Immature natural killer cell (primary cell): ENCODE measurements at regions not wholly inside any gene's neighbourhood (a gene's known extent, or its start where the extent isn't known, plus 50 kb on each side); places are given as distances from the start of the nearest gene placed in this dataset.

Source experiments
- DNase-seq, 3 donors: peaks; one replicate each; pipeline ENCODE4 v3.0.0; 2022; ENCODE audit warnings: mixed read lengths in 1 of 3
- H3K27ac Mint-ChIP-seq, 6 donors: one replicate each; pipeline ENCODE4 v1.8.0; 2020; ENCODE audit warnings: mixed read lengths in 6 of 6, mild to moderate bottlenecking in 5 of 6, inconsistent platforms in 4 of 6, moderate library complexity in 3 of 6
- H3K27me3 Mint-ChIP-seq, 3 donors: one replicate each; pipeline ENCODE4 v1.8.0; 2020 to 2021; ENCODE audit warnings: low read depth in 3 of 3, mild to moderate bottlenecking in 3 of 3, mixed read lengths in 3 of 3, moderate library complexity in 3 of 3, inconsistent platforms in 1 of 3
- H3K36me3 Mint-ChIP-seq, 3 donors: one replicate each; pipeline ENCODE4 v1.8.0; 2020; ENCODE audit warnings: mixed read lengths in 3 of 3, inconsistent platforms in 2 of 3, mild to moderate bottlenecking in 2 of 3
- H3K4me1 Mint-ChIP-seq, 2 donors: one replicate each; pipeline ENCODE4 v1.8.0; 2020; ENCODE audit warnings: inconsistent platforms in 2 of 2, mild to moderate bottlenecking in 2 of 2, mixed read lengths in 2 of 2, moderate library complexity in 1 of 2
- H3K4me3 Mint-ChIP-seq, 5 donors: one replicate each; pipeline ENCODE4 v1.8.0; 2020; ENCODE audit warnings: mild to moderate bottlenecking in 5 of 5, mixed read lengths in 5 of 5, inconsistent platforms in 3 of 5, moderate library complexity in 3 of 5
- H3K9me3 Mint-ChIP-seq, 6 donors: one replicate each; pipeline ENCODE4 v1.8.0; 2020; ENCODE audit warnings: mild to moderate bottlenecking in 6 of 6, mixed read lengths in 6 of 6, inconsistent platforms in 4 of 6, moderate library complexity in 3 of 6

DNA sequence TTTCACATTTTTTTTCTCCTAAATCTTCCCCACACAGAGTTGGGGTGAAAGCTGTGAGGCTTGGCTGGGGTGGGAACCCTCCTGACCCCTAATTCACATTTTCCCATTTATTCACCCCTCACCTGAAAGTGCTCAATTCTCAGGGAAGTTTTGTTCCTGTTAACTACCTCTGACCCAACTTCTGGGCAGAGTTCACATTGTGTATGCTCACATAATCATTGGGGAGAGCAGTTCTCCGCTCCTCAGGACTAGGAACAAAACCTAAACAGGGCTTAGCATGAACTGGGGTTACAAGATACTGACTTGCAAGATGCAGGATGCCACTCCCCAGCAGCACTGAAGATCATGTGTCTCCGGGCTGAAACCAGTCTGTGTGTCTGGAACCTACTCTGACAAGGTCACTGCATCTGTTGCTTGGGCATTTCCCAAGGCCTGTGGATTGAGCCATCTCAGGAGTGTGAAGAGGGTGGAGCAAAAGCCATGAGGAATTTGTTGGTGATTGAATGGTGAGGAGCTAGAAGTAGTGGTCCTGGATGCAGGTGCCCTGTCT, 258.1 kb upstream of the IGFBP3 start:
- Mint-ChIP-seq H3K9me3 (peaks cover 0 to 7% (median 0%) of the 10 kb centered on the region in 6 donors), H3K36me3 (no peaks in the 10 kb centered on the region), H3K4me3 (no peak overlapping the region), H3K27me3 (peaks cover 0 to 2% (median 0%) of the 10 kb centered on the region in 3 donors), H3K4me1 (no peaks in the 10 kb centered on the region), H3K27ac (no peak overlapping the region)
- DNase-seq, result no peak

DNA sequence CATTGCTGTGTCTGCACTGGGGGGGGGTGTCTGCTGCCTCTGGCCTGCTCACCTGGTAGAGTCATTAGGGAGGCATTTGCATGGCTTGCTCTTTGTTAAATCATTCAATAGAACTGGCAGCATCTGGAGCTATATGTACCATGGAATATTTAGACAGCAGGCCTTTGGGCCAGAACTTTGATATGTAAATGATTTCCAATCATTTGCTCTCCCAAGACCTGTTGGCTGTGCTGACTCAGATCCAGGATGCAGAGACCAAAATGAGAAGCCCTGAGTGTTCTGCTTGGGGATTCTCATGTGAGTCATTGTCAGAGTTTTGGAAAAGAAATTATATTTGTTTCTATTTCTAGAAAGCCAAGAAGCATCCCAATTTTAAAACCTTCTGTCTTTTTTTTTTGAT, 257.6 kb upstream of the IGFBP3 start:
- Mint-ChIP-seq H3K4me3 (no peak overlapping the region), H3K27me3 (peaks cover 0 to 2% (median 0%) of the 10 kb centered on the region in 3 donors), H3K27ac (no peak overlapping the region), H3K4me1 (no peaks in the 10 kb centered on the region), H3K36me3 (no peaks in the 10 kb centered on the region), H3K9me3 (peaks cover 0 to 7% (median 0%) of the 10 kb centered on the region in 6 donors)
- no peak for DNase-seq

DNA sequence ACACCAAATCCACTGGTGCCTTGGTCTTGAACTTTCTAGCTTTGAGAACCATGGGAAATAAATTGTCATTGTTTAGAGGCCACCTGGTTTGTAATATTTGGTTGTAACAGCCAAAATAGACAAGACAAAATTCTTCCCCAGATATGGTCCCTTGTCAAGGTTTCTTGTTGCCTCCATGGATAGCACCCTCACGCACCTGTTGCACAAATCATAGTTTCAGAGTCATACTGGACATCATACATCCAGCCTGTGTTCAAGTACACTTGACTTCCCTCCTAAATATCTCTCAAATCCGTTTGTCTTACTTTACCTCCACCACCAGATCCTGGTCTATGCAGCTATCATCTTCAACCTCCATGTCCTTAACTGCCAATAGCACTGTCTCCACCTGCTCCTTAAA, 256.7 kb upstream of the IGFBP3 start:
- Mint-ChIP-seq H3K4me3 (no peak overlapping the region), H3K27ac (no peak overlapping the region), H3K36me3 (no peaks in the 10 kb centered on the region), H3K4me1 (no peaks in the 10 kb centered on the region), H3K27me3 (peaks cover 0 to 2% (median 0%) of the 10 kb centered on the region in 3 donors), H3K9me3 (peaks cover 0 to 7% (median 0%) of the 10 kb centered on the region in 6 donors)
- DNase-seq, result no peak

DNA sequence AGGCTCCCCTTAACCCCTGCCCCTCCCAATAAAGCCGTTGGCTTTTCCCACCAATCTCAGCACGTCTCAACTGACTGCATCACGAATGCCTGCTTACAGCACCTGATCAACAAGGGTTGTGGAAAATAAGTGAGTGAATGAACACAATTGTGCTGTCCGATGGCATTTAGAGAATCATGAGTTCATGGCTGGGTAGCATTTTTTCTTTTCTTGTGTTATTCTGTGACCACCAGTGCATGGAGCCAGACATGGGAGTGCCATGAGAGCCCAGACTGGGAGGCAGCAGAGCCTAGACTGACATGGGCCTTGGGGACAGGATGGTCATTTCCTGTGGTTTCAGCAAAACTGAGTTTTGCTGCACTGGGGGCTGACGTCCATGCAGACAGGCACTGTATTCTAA, 254.1 kb upstream of the IGFBP3 start:
- DNase-seq, result no peak
- H3K27ac Mint-ChIP-seq, result no peak overlapping the region
- H3K27me3 Mint-ChIP-seq, result peaks cover 0 to 2% (median 0%) of the 10 kb centered on the region in 3 donors
- H3K36me3 Mint-ChIP-seq, result no peaks in the 10 kb centered on the region
- H3K4me1 Mint-ChIP-seq, result no peaks in the 10 kb centered on the region
- H3K4me3 Mint-ChIP-seq, result no peak overlapping the region
- H3K9me3 Mint-ChIP-seq, result peaks cover 0 to 7% (median 0%) of the 10 kb centered on the region in 6 donors

DNA sequence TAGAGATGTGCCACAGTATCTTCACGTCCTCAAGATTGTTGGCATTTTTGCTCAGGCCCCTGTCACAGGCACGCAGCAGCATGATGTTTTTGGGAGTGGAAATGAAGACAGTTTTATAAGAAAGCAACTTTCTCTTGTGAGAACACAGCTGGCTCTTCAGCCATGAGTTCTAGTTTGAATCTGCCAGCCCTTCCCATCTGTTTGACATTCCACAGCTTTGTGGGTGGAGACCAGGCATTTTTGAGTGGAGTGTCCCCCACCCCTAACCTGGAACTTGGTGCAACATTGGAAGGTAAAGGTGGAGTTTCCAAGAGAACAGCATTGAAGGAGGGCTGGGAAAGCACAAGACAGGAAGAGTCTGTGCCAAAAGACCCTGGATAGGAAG, 253.1 kb upstream of the IGFBP3 start:
- peaks cover 0 to 7% (median 0%) of the 10 kb centered on the region in 6 donors for H3K9me3 Mint-ChIP-seq
- no peaks in the 10 kb centered on the region for H3K36me3 Mint-ChIP-seq
- H3K4me1 Mint-ChIP-seq, result no peaks in the 10 kb centered on the region
- no peak overlapping the region for H3K27ac Mint-ChIP-seq
- no peaks in the 10 kb centered on the region for H3K27me3 Mint-ChIP-seq
- H3K4me3 Mint-ChIP-seq, result no peak overlapping the region
- no peak for DNase-seq

DNA sequence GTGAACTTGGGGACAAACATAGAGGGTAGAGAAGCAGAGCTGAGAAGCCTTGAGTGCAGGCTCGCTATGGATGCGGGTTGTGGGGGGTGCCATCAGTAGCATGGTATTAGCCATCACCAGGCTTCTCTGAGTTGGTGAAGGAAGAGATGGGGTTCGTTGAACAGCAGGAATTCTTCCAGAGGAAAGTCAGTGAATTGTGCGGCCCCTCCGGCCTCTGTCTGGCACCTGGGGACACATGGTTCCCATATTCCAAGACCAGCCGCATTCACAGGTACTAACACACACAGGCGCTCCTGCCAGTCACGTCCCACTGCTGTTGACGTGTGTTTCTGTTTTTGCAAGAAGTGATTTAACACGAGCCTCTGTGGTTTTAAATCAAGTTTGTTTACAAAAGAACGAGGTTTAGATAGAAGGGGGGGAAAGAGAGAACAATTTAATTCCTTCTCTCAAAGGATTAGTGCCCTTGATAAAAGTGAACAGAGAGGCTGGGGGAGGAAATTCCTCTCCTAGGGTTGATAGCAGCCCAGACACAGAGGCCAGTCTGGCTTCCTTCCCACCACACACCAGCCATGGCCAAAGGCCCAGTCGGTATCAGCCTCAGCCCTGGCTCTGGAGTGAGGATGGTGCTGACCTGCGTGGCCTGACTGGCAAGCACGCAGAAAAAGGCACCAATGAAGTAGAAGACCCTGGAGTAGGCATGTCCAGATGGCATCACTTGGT, 252.6 kb upstream of the IGFBP3 start:
- peaks cover 0 to 1% (median 0%) of the 10 kb centered on the region in 3 donors for H3K27me3 Mint-ChIP-seq
- peaks cover 0 to 7% (median 0%) of the 10 kb centered on the region in 6 donors for H3K9me3 Mint-ChIP-seq
- H3K4me1 Mint-ChIP-seq, result no peaks in the 10 kb centered on the region
- H3K27ac Mint-ChIP-seq, result no peak overlapping the region
- DNase-seq, result no peak
- no peaks in the 10 kb centered on the region for H3K36me3 Mint-ChIP-seq
- H3K4me3 Mint-ChIP-seq, result no peak overlapping the region

DNA sequence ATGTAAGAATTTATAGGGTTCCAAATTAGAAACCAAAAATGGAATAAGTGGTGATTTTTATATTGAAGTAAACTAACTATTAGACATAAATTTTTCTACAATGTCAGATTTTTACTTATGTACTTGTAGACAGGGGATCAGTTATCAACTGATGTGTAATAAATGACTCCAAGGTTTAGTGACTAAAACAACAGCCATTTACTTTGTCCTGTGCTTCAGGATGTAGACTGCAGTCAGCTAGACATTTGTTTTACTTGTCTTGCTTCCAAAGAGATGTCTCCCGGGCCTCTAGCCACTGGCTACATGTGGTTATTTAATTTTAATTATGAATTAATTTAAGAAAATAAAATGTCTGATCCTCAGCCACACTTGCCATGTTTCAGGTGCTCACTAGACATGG, 249.7 kb upstream of the IGFBP3 start:
- peaks cover 0 to 13% (median 0%) of the 10 kb centered on the region in 6 donors for H3K9me3 Mint-ChIP-seq
- no peak overlapping the region for H3K27ac Mint-ChIP-seq
- H3K27me3 Mint-ChIP-seq, result peaks cover 0 to 2% (median 1%) of the 10 kb centered on the region in 3 donors

DNA sequence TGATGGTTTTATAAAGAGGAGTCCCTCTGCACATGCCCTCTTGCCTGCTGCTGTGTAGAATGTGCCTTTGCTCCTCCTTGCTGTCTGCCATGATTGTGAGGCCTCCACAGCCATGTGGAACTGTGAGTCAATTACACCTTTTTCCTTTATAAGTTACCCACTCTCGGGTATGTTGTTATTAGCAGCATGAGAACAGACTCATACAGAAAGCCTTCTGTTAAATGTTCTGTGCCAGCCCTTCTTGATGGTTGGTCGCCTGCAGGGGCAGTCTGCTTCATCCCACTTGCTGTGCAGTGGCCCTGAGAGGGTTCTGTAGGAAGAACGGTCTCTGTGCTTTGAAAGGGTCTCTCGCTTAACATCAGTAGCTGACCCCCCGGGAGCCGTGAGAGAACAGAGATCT, 248.9 kb upstream of the IGFBP3 start:
- Mint-ChIP-seq H3K4me1 (no peaks in the 10 kb centered on the region), H3K9me3 (peaks cover 0 to 5% (median 0%) of the 10 kb centered on the region in 6 donors), H3K36me3 (no peaks in the 10 kb centered on the region), H3K27me3 (peaks cover 0 to 2% (median 1%) of the 10 kb centered on the region in 3 donors), H3K27ac (no peak overlapping the region), H3K4me3 (no peak overlapping the region)
- DNase-seq, result no peak

More for the DNA sequence above, 249.7 kb upstream of the IGFBP3 start:
- Mint-ChIP-seq H3K4me1 (no peaks in the 10 kb centered on the region), H3K36me3 (no peaks in the 10 kb centered on the region), H3K4me3 (no peak overlapping the region)
- DNase-seq, result no peak

DNA sequence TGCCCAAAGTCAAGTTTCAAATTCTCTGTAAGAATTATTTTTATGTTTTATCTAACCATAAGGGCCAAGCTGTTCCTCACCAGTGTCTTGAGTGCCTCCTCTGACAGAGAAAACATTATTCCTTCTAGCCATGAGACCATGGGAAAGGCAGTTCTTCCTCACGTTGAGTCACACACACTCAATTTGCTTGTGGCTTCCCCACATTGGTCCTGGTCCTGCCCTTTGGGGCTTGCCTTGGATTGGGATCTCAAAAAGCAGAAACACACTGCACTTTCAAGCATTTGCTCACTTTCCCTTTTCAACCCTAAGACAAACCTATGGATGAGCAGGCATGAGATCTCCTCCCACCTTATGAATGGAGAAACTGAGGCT, 248.3 kb upstream of the IGFBP3 start:
- H3K27ac Mint-ChIP-seq, result no peak overlapping the region
- peaks cover 0 to 5% (median 0%) of the 10 kb centered on the region in 6 donors for H3K9me3 Mint-ChIP-seq
- H3K4me3 Mint-ChIP-seq, result no peak overlapping the region
- no peak for DNase-seq
- no peaks in the 10 kb centered on the region for H3K4me1 Mint-ChIP-seq
- peaks cover 0 to 2% (median 1%) of the 10 kb centered on the region in 3 donors for H3K27me3 Mint-ChIP-seq
- H3K36me3 Mint-ChIP-seq, result no peaks in the 10 kb centered on the region

DNA sequence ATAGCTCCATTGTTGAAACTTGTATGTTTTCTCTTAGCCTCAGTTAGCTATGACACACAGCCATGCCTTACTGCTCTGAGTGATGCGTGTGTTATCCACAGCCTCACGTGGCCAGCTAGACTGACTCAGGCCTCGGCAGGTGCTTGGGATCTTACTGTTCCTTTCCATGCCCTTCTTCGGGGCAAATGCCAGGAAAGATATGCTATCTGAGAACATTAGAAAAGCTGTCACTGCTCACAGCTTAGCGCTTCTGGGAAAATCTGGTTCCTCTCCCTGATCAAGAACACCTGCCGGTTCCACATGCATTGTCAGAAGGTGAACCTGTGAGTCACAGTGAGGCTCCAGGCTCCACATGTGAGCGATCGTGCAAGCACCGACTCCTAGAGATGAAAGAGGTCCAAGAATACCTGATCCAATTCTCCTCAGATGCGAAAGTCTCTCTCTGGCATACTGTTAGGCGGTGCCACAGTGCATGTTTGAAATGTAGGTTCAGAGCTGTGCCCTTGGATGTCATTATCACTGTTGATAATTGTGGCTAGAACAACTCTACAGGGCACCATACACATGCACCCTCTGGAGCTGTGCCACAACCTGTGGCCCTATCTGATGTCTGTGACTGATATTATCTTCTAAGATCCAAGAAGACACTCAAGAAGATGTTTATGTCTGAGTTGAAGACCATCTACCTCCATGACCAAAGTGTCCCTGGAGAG, 247.8 kb upstream of the IGFBP3 start:
- no peaks in the 10 kb centered on the region for H3K36me3 Mint-ChIP-seq
- no peak for DNase-seq
- no peak overlapping the region for H3K27ac Mint-ChIP-seq
- peaks cover 0 to 2% (median 2%) of the 10 kb centered on the region in 3 donors for H3K27me3 Mint-ChIP-seq
- H3K9me3 Mint-ChIP-seq, result peaks cover 0 to 5% (median 0%) of the 10 kb centered on the region in 6 donors
- no peaks in the 10 kb centered on the region for H3K4me1 Mint-ChIP-seq
- H3K4me3 Mint-ChIP-seq, result no peak overlapping the region

DNA sequence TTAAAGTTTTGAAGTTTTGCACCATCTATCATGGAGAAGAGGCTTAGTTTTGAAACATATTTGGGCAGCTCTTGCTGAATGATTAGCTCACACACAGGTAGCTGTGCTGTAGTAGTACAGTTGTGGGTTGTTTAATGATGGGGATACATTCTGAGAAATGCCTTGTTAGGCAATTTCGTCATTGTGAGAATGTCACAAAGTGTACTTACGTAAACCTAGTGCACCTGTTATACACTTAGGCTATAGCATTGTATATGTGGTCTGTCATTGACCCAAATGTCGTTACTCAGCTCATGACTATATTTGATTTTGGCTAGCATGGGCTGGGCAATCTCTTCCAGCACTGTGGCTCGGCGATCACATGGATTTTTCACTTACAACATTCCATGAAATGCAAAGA, 247.2 kb upstream of the IGFBP3 start:
- Mint-ChIP-seq H3K27ac (no peak overlapping the region), H3K36me3 (no peaks in the 10 kb centered on the region), H3K4me1 (no peaks in the 10 kb centered on the region), H3K27me3 (peaks cover 0 to 4% (median 2%) of the 10 kb centered on the region in 3 donors), H3K9me3 (peaks cover 0 to 5% (median 0%) of the 10 kb centered on the region in 6 donors), H3K4me3 (no peak overlapping the region)
- no peak for DNase-seq

DNA sequence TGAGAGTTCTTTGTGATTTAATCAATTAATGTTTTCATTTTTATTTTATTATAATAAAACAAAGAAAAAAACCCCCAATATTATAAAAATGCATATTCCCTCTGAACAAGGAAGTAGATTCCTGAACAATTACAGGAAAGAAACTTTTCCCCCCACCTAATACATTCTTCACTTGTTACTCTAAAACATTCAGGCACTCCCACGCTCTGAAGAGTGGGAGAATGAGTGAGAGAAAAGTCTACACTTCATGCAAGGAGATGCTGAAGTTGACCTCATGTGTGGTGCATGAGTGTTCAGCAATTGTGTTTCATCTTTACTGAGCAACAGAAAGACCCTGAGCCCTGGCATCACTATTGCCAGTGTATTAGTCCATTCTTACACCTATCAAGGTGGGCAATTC, 244.2 kb upstream of the IGFBP3 start:
- H3K9me3 Mint-ChIP-seq, result peaks cover 0 to 5% (median 0%) of the 10 kb centered on the region in 6 donors
- no peak overlapping the region for H3K4me3 Mint-ChIP-seq
- DNase-seq, result no peak
- H3K27me3 Mint-ChIP-seq, result peaks cover 2 to 4% (median 2%) of the 10 kb centered on the region in 3 donors
- H3K36me3 Mint-ChIP-seq, result peaks cover 0 to 3% (median 0%) of the 10 kb centered on the region in 3 donors
- H3K27ac Mint-ChIP-seq, result no peak overlapping the region
- H3K4me1 Mint-ChIP-seq, result no peaks in the 10 kb centered on the region

DNA sequence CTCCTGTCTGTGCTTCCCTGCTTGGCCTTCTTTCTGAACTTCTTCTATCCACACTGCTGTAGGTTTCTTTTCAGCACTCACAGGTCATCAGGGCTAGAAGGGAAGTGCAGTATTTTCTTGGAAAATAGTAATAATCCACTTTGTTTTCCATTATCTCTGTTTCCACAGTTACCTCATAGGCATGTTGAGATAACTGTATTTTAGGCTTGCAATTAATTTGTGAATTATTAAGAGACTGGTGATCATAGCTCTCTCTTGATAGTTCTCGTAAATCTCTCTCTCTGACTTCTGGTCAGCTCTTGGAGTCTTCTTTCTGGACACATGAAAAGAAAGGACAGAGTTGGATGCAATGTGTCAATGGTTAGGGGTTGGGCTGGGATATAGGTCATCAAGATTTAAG, 243.6 kb upstream of the IGFBP3 start:
- H3K27me3 Mint-ChIP-seq, result peaks cover 2 to 7% (median 4%) of the 10 kb centered on the region in 3 donors
- no peaks in the 10 kb centered on the region for H3K4me1 Mint-ChIP-seq
- no peak overlapping the region for H3K4me3 Mint-ChIP-seq
- H3K9me3 Mint-ChIP-seq, result peaks cover 0 to 5% (median 0%) of the 10 kb centered on the region in 6 donors
- no peak overlapping the region for H3K27ac Mint-ChIP-seq
- peaks cover 0 to 4% (median 0%) of the 10 kb centered on the region in 3 donors for H3K36me3 Mint-ChIP-seq
- DNase-seq, result no peak

DNA sequence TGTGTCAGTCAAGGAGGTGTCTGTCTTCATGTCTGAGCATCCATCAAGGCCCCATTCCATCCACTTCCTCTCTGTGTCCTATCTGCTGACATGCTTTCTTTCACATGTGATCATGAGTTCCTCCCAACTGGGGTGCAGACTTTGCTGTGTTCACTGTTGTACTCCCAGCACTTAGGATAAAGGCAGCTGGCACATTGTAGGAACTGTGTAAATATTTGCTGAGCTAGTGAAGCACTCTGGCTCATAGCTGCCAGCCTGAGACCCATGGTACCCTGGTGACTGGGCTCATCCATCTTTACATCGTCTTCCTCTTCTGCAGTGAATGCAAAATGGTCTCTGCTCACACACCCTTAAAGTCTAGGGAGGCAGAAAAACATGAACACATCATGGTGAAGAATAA, 242.2 kb upstream of the IGFBP3 start:
- Mint-ChIP-seq H3K36me3 (peaks cover 0 to 4% (median 0%) of the 10 kb centered on the region in 3 donors), H3K4me1 (no peaks in the 10 kb centered on the region), H3K27ac (no peak overlapping the region), H3K4me3 (no peak overlapping the region), H3K27me3 (peaks cover 2 to 7% (median 3%) of the 10 kb centered on the region in 3 donors), H3K9me3 (peaks cover 0 to 5% (median 0%) of the 10 kb centered on the region in 6 donors)
- no peak for DNase-seq
